T-cell (primary cell): ENCODE measurements at regions not wholly inside any gene's neighbourhood (a gene's known extent, or its start where the extent isn't known, plus 50 kb on each side); places are given as distances from the start of the nearest gene placed in this dataset.
"Not testable (repeated sequence)": the region's sequence is repeated elsewhere in the genome, so short reads cannot be mapped to it uniquely, and the experiment has no call there.

Source experiments
- ATAC-seq, 4 experiments: fragments of 200-7000 bp in 3 of 4; fragments of 150-1000 bp in 1 of 4; cut with Tn5 transposase; replicated peaks in 1 of 4; 1 replicate in 3 of 4; 2 replicates in 1 of 4; pipeline ENCODE4 v1.10.0; 2021; ENCODE audit warnings: moderate library complexity in 3 of 4, mild to moderate bottlenecking in 2 of 4, moderate number of reproducible peaks in 1 of 4
- CTCF ChIA-PET, 2 donors: fragments of 300-600 bp; sonication (Branson Sonifier 250); formaldehyde crosslinking; loops; one replicate each; lab custom pipeline; 2022; ENCODE audit warnings: antibody characterized with exemption in 2 of 2; lab: Charles Lee
- POLR2A ChIA-PET, 2 donors: fragments of 300-600 bp; sonication (Branson Sonifier 250); formaldehyde crosslinking; loops; one replicate each; lab custom pipeline; 2022; ENCODE audit warnings: antibody characterized with exemption in 2 of 2; lab: Charles Lee
- DNase-seq, 35 experiments: peaks; one replicate each; pipeline versions ENCODE4 v3.0.0 to v3.0.0-alpha.2; 2013 to 2023
- H3K27ac ChIP-seq: one replicate; pipeline ENCODE4 v1.5.1; 2013; ENCODE audit warnings: low read length
- H3K27me3 ChIP-seq, 2 experiments: replicated peaks in 1 of 2; 1 replicate in 1 of 2; 2 replicates in 1 of 2; pipeline versions ENCODE4 v1.6.1 to v1.7.0; 2013; ENCODE audit warnings: low read length in 1 of 2, mixed read lengths in 1 of 2; ENCODE audit not compliant: control insufficient read depth in 2 of 2, insufficient read depth in 2 of 2; ENCODE audit errors: extremely low read depth in 1 of 2
- H3K36me3 ChIP-seq, 2 donors: 1 replicate in 1 of 2; 2 replicates in 1 of 2; pipeline versions ENCODE4 v1.6.1 to v1.7.0; 2013; ENCODE audit warnings: low read length in 1 of 2; ENCODE audit not compliant: control insufficient read depth in 2 of 2, insufficient read depth in 1 of 2; ENCODE audit errors: extremely low read depth in 1 of 2
- H3K4me1 ChIP-seq, 2 experiments: 1 replicate in 1 of 2; 2 replicates in 1 of 2; pipeline versions ENCODE4 v1.6.1 to v1.7.0; 2013; ENCODE audit warnings: low read length in 2 of 2, mixed read lengths in 1 of 2; ENCODE audit not compliant: insufficient read depth in 2 of 2, control insufficient read depth in 1 of 2; ENCODE audit errors: extremely low read depth in 1 of 2
- H3K4me3 ChIP-seq, 2 donors: 1 replicate in 1 of 2; 2 replicates in 1 of 2; pipeline versions ENCODE4 v1.5.1 to v1.7.0; 2013; ENCODE audit warnings: mild to moderate bottlenecking in 2 of 2, low read length in 1 of 2, moderate library complexity in 1 of 2; ENCODE audit not compliant: control insufficient read depth in 1 of 2; ENCODE audit errors: extremely low read depth in 1 of 2
- H3K9me3 ChIP-seq: 2 replicates; pipeline ENCODE4 v1.7.0; 2013
- H3K27ac Mint-ChIP-seq, 2 donors: one replicate each; pipeline ENCODE4 v1.8.0; 2020 to 2021; ENCODE audit warnings: mild to moderate bottlenecking in 2 of 2, mixed read lengths in 2 of 2
- H3K27me3 Mint-ChIP-seq, 2 donors: one replicate each; pipeline ENCODE4 v1.8.0; 2021 to 2022; ENCODE audit warnings: mixed read lengths in 2 of 2
- H3K36me3 Mint-ChIP-seq: one replicate; pipeline ENCODE4 v1.8.0; 2021; ENCODE audit warnings: mixed read lengths
- H3K4me1 Mint-ChIP-seq, 3 donors: one replicate each; pipeline ENCODE4 v1.8.0; 2020 to 2022; ENCODE audit warnings: mixed read lengths in 3 of 3, mild to moderate bottlenecking in 1 of 3
- H3K4me3 Mint-ChIP-seq, 3 donors: one replicate each; pipeline ENCODE4 v1.8.0; 2020 to 2022; ENCODE audit warnings: mild to moderate bottlenecking in 3 of 3, mixed read lengths in 3 of 3, moderate library complexity in 3 of 3
- H3K9me3 Mint-ChIP-seq, 3 donors: one replicate each; pipeline ENCODE4 v1.8.0; 2020 to 2022; ENCODE audit warnings: mixed read lengths in 3 of 3
- WGBS: methylation state at CpG from one replicate; pipeline ENCODE4 v1.1.5; 2013; ENCODE audit warnings: missing lambda C conversion rate; ENCODE audit not compliant: insufficient coverage; 5-methylcytosine and 5-hydroxymethylcytosine counted together

DNA sequence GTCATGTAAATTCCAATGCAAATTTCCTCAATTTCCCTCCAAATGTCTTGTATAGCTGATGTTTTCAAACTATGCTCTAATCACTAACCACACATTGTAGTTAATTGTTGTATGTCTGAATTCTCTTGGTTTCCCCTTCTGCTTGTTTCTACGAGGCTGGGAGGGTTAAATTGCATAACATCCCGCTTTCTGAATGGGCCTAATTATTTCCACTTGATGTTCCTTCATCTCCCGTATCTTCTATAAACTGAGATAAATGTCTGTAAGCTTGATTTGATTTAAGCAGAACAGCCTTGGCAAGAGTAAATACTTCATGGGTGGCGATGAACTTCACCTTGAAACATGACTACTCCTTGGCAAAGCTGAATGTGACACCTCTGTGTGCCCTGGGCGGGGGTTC is 72.2 kb downstream of the SERINC2 start:
- no peaks in the 10 kb centered on the region for H3K27me3 ChIP-seq
- DNase-seq (no peak), ATAC-seq (no peak)
- H3K4me1 ChIP-seq, result peaks cover 0 to 7% of the 10 kb centered on the region in 2 experiments
- H3K4me3 ChIP-seq, result no peak overlapping the region
- H3K9me3 Mint-ChIP-seq, result peaks cover 9 to 12% (median 9%) of the 10 kb centered on the region in 3 donors
- no peaks in the 10 kb centered on the region for H3K9me3 ChIP-seq
- H3K4me3 Mint-ChIP-seq, result no peak overlapping the region
- H3K36me3 ChIP-seq, result no peaks in the 10 kb centered on the region
- ChIA-PET POLR2A (no interaction called here), CTCF (no interaction called here)
- H3K4me1 Mint-ChIP-seq, result peaks cover 0 to 16% (median 14%) of the 10 kb centered on the region in 3 donors
- H3K27ac ChIP-seq, result no peak overlapping the region
- H3K36me3 Mint-ChIP-seq, result no peaks in the 10 kb centered on the region
- no peak overlapping the region for H3K27ac Mint-ChIP-seq
- WGBS, result 57% methylated on average over 1 of the region's 5 CpGs
- peaks cover 0 to 5% of the 10 kb centered on the region in 2 donors for H3K27me3 Mint-ChIP-seq

GRCh38 chr1:31487143-31487542 is 74.1 kb downstream of the SERINC2 start:
- ATAC-seq (no peak), DNase-seq (peak in 1 of 35 experiments; percentile 36)
- H3K4me3 ChIP-seq, result no peak overlapping the region
- peaks cover 0 to 7% of the 10 kb centered on the region in 2 experiments for H3K4me1 ChIP-seq
- H3K4me1 Mint-ChIP-seq, result peaks cover 0 to 16% (median 14%) of the 10 kb centered on the region in 3 donors
- H3K27me3 Mint-ChIP-seq, result no peaks in the 10 kb centered on the region
- H3K27ac ChIP-seq, result peak overlapping the region; percentile 28
- H3K27ac Mint-ChIP-seq, result peak overlapping the region; percentile 40 to 68
- CTCF ChIA-PET, result no interaction called here
- H3K27me3 ChIP-seq, result peaks cover 0 to 3% of the 10 kb centered on the region in 2 experiments
- WGBS, result no CpG with 5 or more reads among the region's 3 CpGs
- no peaks in the 10 kb centered on the region for H3K9me3 ChIP-seq
- POLR2A ChIA-PET, result no interaction called here
- no peaks in the 10 kb centered on the region for H3K36me3 ChIP-seq
- no peaks in the 10 kb centered on the region for H3K36me3 Mint-ChIP-seq
- H3K9me3 Mint-ChIP-seq, result peaks cover 0 to 9% (median 5%) of the 10 kb centered on the region in 3 donors
- peak overlapping the region in 2 of 3 donors; percentile 6 to 14 for H3K4me3 Mint-ChIP-seq

GRCh38 chr1:31487721-31488293 is 74.8 kb downstream of the SERINC2 start:
- Histone ChIP-seq H3K36me3 (no peaks in the 10 kb centered on the region), H3K9me3 (no peaks in the 10 kb centered on the region), H3K27me3 (peaks cover 0 to 3% of the 10 kb centered on the region in 2 experiments), H3K4me1 (peaks cover 0 to 7% of the 10 kb centered on the region in 2 experiments), H3K4me3 (no peak overlapping the region), H3K27ac (peak overlapping the region; percentile 28)
- H3K36me3 Mint-ChIP-seq, result no peaks in the 10 kb centered on the region
- ChIA-PET CTCF (no interaction called here), POLR2A (no interaction called here)
- ATAC-seq, result no peak
- H3K27ac Mint-ChIP-seq, result peak overlapping the region; percentile 40 to 68
- 84% methylated on average over 2 of the region's 5 CpGs for WGBS
- H3K27me3 Mint-ChIP-seq, result no peaks in the 10 kb centered on the region
- DNase-seq, result no peak
- H3K4me1 Mint-ChIP-seq, result peaks cover 0 to 16% (median 14%) of the 10 kb centered on the region in 3 donors
- H3K4me3 Mint-ChIP-seq, result peak overlapping the region in 1 of 3 donors; percentile 6
- peaks cover 0 to 9% (median 5%) of the 10 kb centered on the region in 3 donors for H3K9me3 Mint-ChIP-seq

- H3K27ac ChIP-seq, result no peak overlapping the region
- peaks cover 0 to 3% of the 10 kb centered on the region in 2 experiments for H3K27me3 ChIP-seq
- peaks cover 0 to 9% (median 5%) of the 10 kb centered on the region in 3 donors for H3K9me3 Mint-ChIP-seq
- H3K36me3 ChIP-seq, result no peaks in the 10 kb centered on the region
- CTCF ChIA-PET, result no interaction called here
- H3K4me3 Mint-ChIP-seq, result no peak overlapping the region
- no peak for ATAC-seq
- H3K36me3 Mint-ChIP-seq, result no peaks in the 10 kb centered on the region
- DNase-seq, result no peak
- H3K4me3 ChIP-seq, result no peak overlapping the region
- POLR2A ChIA-PET, result no interaction called here
- 100% methylated on average over 2 of the region's 4 CpGs for WGBS
- no peak overlapping the region for H3K27ac Mint-ChIP-seq
- H3K9me3 ChIP-seq, result no peaks in the 10 kb centered on the region
- H3K4me1 Mint-ChIP-seq, result peaks cover 0 to 16% (median 14%) of the 10 kb centered on the region in 3 donors
- H3K27me3 Mint-ChIP-seq, result no peaks in the 10 kb centered on the region
- peaks cover 0 to 7% of the 10 kb centered on the region in 2 experiments for H3K4me1 ChIP-seq
Measured at GRCh38 chr1:31488528-31488927, 75.5 kb downstream of the SERINC2 start.

DNA sequence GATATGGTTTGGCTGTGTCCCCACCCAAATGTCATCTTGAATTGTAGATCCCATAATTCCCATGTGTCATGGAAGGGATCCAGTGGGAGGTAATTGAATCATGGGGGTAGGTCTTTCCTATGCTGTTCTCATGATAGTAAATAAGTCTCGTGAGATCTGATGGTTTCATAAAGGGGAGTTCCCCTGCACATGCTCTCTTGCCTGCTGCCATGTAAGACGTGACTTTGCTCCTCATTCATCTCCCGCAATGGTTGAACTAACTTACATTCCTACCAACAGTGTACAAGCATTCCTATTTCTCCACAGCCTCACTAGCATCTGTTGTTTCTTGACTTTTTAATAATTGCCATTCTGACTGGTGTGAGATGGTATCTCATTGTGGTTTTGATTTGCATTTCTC is 76.6 kb downstream of the SERINC2 start:
- H3K9me3 ChIP-seq, DNase-seq, H3K27me3 ChIP-seq, ATAC-seq, H3K4me3 ChIP-seq, H3K36me3 ChIP-seq, H3K27ac Mint-ChIP-seq, CTCF ChIA-PET, H3K27me3 Mint-ChIP-seq, H3K27ac ChIP-seq, H3K4me1 ChIP-seq, H3K9me3 Mint-ChIP-seq, POLR2A ChIA-PET, H3K4me3 Mint-ChIP-seq, H3K36me3 Mint-ChIP-seq: not testable (repeated sequence)
- peaks cover 0 to 16% (median 14%) of the 10 kb centered on the region in 3 donors for H3K4me1 Mint-ChIP-seq
- WGBS, result no CpG with 5 or more reads among the region's 3 CpGs

DNA sequence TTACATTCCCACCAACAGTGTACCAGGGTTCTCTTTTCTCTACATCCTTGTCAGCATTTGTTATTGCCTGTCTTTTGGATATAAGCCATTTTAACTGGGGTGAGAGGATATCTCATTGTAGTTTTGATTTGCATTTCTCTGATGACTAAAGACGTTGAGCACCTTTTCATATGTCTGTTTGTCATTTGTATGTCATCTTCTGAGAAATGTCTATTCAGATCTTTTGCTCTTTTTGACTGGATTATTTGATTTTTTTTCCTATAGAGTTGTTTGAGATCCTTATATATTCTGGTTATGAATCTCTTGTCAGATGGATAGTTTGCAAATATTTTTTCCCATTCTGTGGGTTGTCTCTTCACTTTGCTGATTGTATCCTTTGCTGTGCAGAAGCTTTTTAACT is 77.6 kb downstream of the SERINC2 start:
- DNase-seq, CTCF ChIA-PET, H3K36me3 Mint-ChIP-seq: not testable (repeated sequence)

More for the DNA sequence above, 77.6 kb downstream of the SERINC2 start:
- H3K27me3 ChIP-seq, H3K27me3 Mint-ChIP-seq, H3K27ac ChIP-seq, H3K27ac Mint-ChIP-seq, H3K9me3 Mint-ChIP-seq, H3K9me3 ChIP-seq, POLR2A ChIA-PET, H3K4me3 ChIP-seq, ATAC-seq, H3K4me3 Mint-ChIP-seq, H3K4me1 ChIP-seq, H3K36me3 ChIP-seq: not testable (repeated sequence)
- H3K4me1 Mint-ChIP-seq, result peaks cover 0 to 16% (median 14%) of the 10 kb centered on the region in 3 donors
- WGBS, result no CpG with 5 or more reads among the region's 1 CpG
